ENCODE measurements at regions not wholly inside any gene's neighbourhood (a gene's known extent, or its start where the extent isn't known, plus 50 kb on each side); places are given as distances from the start of the nearest gene placed in this dataset.

DNA sequence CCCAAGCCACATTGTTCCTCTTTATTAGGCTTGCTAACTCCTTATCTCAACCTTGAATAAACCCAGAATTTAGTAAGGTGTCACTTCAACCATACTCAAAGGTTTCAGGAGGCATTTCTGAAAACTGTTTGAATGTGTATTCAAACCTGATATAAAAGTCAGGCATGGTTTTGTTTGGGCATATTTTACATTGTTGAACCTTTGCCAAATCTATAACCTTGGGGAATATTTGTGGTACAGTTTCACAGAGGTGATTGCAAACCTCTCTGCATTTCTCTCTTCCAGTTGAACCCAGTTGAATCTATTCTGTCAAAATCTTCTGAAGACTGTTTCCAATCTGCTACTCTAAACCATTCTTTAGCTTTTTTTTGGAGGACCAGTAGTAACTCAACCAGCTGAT, 409.0 kb downstream of the TECRL start:
- FAIRE-seq = no peak
- Histone ChIP-seq H3K4me3 (no peak overlapping the region), H3K9me3 (replicated peaks; ENCODE audit: control insufficient read depth, insufficient read depth, low read length) (no peaks in the 10 kb centered on the region), H3K79me2 (ENCODE audit: control insufficient read depth, insufficient read depth, low read length) (no peaks in the 10 kb centered on the region), H3K4me2 (ENCODE audit: control insufficient read depth, insufficient read depth) (no peak overlapping the region), H3K36me3 (ENCODE audit: control insufficient read depth in 2 of 2, insufficient read depth in 2 of 2, low read length in 1 of 2) (no peaks in the 10 kb centered on the region), H4K20me1 (ENCODE audit: control insufficient read depth, insufficient read depth) (no peaks in the 10 kb centered on the region), H3K4me1 (ENCODE audit: control insufficient read depth, insufficient read depth, low read length) (no peaks in the 10 kb centered on the region), H3K9ac (ENCODE audit: control insufficient read depth, insufficient read depth, low read length) (no peak overlapping the region), H3K27me3 (replicated peaks in 1 of 2; ENCODE audit: control insufficient read depth in 2 of 2, insufficient read depth in 2 of 2, low read length in 1 of 2) (no peaks in the 10 kb centered on the region), H2AFZ (ENCODE audit: control insufficient read depth, low read depth, low read length) (no peak overlapping the region), H3K27ac (ENCODE audit: control insufficient read depth, insufficient read depth) (no peak overlapping the region)
- ChIA-PET RAD21 (ENCODE audit: unreplicated experiment) (no interaction called here), POLR2A (no interaction called here), SMC1A (ENCODE audit: uncharacterized antibody, unreplicated experiment) (no interaction called here), CTCF (no interaction called here)
- no TSS peak for BruUV-seq (replicated peaks)
- TF ChIP-seq, protein P1, sequence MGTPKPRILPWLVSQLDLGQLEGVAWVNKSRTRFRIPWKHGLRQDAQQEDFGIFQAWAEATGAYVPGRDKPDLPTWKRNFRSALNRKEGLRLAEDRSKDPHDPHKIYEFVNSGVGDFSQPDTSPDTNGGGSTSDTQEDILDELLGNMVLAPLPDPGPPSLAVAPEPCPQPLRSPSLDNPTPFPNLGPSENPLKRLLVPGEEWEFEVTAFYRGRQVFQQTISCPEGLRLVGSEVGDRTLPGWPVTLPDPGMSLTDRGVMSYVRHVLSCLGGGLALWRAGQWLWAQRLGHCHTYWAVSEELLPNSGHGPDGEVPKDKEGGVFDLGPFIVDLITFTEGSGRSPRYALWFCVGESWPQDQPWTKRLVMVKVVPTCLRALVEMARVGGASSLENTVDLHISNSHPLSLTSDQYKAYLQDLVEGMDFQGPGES (IDR thresholded peaks at IDR 0.05) = no peak
- TF ChIP-seq PML (IDR thresholded peaks at IDR 0.05; ENCODE audit: low read length) (no peak), BCL11A (IDR thresholded peaks at IDR 0.05; ENCODE audit: low read depth, low read length) (no peak), NR2F1 (conservative IDR thresholded peaks at IDR 0.05) (no peak), NR2C1 (IDR thresholded peaks at IDR 0.05) (no peak), TCF3 (IDR thresholded peaks at IDR 0.05; ENCODE audit: borderline replicate concordance, insufficient read depth, low read depth, low read length) (no peak), CEBPB (IDR thresholded peaks at IDR 0.05; ENCODE audit: borderline replicate concordance in 1 of 2, low read depth in 2 of 2, low read length in 2 of 2) (no peak), NFYB (IDR thresholded peaks at IDR 0.05; ENCODE audit: insufficient read depth, low read depth, low read length) (no peak), MTA2 (IDR thresholded peaks at IDR 0.05; ENCODE audit: low read depth) (no peak), STAT3 (IDR thresholded peaks at IDR 0.05; ENCODE audit: low read depth, low read length) (no peak), IKZF2 (IDR thresholded peaks at IDR 0.05) (no peak), ZNF207 (IDR thresholded peaks at IDR 0.05; ENCODE audit: borderline replicate concordance) (no peak), KAT2A (conservative IDR thresholded peaks at IDR 0.05; ENCODE audit: control insufficient read depth, low read depth, low read length) (no peak), ZNF622 (IDR thresholded peaks at IDR 0.05) (no peak), ZBTB33 (IDR thresholded peaks at IDR 0.05) (no peak), NR2C2 (IDR thresholded peaks at IDR 0.05; ENCODE audit: borderline replicate concordance, control insufficient read depth, insufficient read length, low read depth) (no peak), BRCA1 (IDR thresholded peaks at IDR 0.05; ENCODE audit: low read depth, low read length) (no peak), SP1 (IDR thresholded peaks at IDR 0.05; ENCODE audit: low read depth, low read length) (no peak), SUPT20H (IDR thresholded peaks at IDR 0.05; ENCODE audit: borderline replicate concordance, control insufficient read depth, low read depth, low read length) (no peak), JUND (IDR thresholded peaks at IDR 0.05; ENCODE audit: low read depth, low read length) (no peak)
- no peak for DNase-seq (ENCODE audit: low read depth, low spot score)
- in situ Hi-C loops (cut with MboI) = no loop called here
- no peak for ATAC-seq
- intact Hi-C loops (cut with micrococcal nuclease; ENCODE audit: unreplicated experiment) = no loop called here

Measured in GM12878 (cell line).